ENCODE measurements at regions not wholly inside any gene's neighbourhood (a gene's known extent, or its start where the extent isn't known, plus 50 kb on each side); places are given as distances from the start of the nearest gene placed in this dataset.

DNA sequence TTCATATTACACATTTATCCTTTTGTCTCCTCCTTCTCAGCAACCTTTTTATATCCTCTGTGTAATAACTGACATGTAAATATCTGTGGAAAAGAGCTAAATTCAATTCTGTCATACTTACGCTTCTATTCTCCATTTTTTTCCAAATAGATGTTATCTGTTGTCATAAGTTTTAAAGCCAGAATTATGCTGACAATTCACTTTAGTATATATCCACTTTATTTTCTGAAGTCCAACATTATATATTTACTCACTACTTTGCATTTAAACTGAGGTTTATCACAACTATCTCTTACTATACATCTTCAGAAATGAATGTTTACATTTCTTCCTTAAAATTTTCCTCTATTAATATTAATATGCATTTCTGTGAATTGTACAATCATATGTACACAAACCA lies 247.9 kb upstream of the PCDH10 start:
- no peak for DNase-seq

DNA sequence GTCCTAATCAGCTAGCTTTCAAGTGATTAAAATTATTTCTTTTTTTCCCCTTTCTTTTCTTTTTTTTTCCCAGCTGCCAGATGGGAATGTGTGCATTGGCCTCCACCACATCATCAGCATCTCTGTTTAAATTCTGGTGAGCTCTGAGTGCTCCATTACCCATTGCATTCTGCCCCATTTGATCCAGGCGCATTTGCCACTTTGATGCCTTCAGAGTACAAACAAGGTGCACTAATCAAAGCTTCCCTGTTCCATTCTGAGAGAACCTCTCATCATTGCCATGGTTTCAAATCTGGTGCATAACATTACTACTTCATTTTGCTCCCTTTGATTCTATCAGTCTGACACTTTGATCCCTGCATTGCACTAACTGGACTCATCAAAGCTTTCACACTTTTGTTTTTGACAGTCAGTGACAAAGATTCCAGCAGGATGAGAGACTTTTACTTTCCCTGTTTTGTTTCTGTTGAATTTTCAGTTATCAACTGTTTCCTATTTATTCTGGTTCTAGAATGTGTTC lies 238.8 kb upstream of the PCDH10 start:
- DNase-seq, result no peak

- no peak for DNase-seq
Measured at GRCh38 chr4:132918096-132918495, 231.0 kb upstream of the PCDH10 start.

DNA sequence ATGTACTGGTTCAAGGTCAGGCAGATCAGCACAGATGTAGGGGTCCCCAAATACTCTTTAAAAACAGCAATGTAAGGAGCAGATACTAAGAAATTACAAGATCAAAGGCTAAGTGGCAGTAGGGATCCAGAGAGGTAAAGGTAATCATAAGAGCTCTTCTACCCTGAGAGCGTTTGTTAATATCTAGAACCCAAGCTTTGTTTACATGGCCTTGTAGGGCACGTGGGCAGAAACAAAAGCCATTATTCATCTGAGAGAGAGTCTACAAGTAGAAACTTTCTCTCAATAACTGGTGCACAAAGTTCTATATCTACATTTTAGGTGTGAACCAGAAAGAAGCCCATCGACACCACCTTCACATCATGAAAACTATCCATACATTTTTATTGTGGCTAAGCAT lies 225.6 kb upstream of the PCDH10 start:
- DNase-seq, result no peak

- no peak for DNase-seq
Measured at GRCh38 chr4:132934911-132935310, 214.2 kb upstream of the PCDH10 start.

GRCh38 chr4:132955146-132955545 lies 193.9 kb upstream of the PCDH10 start:
- DNase-seq, result no peak

GRCh38 chr4:132956962-132957361 lies 192.1 kb upstream of the PCDH10 start:
- DNase-seq, result no peak

DNA sequence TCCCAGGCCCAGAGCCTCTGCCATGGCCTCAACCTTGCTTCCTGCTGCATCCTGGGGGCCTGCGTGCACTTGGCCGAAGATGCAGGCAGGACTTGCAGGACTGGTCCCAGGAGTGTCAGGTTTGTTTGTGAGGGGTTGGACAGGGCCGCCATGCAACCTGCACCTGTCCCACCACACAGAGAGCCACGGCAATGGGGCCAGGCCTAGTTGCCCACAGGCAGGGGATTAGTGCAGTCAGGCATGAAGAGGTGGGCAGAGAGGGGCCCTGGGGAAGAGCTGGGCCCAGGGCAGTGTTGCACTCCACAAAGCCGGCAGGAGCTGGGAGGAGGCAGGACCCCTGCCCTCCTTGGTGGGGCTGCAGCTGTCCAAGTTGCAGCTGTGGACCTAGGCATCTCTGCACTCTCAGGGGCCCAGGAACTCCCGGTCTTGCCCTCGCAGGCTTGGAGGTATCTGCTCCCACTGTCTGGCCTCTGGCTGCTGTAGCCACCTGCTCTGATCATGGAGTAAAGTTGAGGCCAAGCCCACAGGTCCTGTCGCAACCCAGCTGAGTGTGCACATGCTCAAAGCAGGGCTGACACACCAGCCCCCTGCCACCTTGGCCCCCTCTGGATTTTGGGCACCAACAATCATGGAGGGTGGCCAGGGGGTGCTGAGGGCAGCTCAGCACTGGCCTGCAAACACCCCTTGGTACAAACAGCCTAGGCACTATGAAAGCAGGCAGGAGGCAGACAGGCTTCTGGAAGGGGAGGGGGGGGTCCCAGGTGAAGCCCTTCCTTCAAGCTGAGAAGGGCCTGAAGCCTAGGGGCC lies 190.4 kb upstream of the PCDH10 start:
- no peak for DNase-seq

DNA sequence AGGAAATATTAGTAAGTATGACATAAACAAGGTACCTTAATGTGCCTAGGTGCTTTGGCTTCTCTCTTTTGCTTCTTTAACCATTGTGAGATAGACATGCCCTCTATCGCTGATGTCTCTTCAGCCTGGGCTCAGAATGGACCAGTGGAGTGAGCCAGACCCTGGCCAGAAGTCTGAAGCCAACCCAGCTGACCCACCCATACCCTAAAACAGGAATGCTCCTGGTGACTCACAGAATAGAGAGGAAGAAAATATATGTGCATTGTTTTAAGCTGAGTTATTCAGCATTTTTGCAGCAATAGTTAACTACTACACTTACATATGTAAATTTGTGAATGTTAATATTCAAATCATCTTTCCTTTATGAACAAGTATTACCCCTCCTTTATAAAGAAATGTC lies 167.5 kb upstream of the PCDH10 start:
- no peak for DNase-seq

DNA sequence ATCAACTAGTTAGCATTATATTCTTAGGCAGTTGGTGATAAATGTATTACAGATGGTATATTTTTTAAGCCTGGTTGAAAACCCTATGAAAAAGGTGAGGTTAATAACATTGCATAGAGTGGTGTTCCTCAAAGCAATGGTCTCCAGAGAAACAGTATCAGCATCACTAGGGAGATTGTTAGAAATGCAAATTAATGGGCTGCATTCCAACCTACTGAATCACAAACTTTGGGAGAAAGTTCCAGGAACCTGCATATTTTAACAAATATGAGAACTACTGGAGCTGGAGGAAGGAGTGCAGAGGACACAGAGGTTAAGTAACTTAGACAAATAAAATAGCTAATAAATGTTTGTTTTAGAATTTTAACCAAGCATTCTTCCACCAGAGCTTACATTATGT lies 166.9 kb upstream of the PCDH10 start:
- no peak for DNase-seq

DNA sequence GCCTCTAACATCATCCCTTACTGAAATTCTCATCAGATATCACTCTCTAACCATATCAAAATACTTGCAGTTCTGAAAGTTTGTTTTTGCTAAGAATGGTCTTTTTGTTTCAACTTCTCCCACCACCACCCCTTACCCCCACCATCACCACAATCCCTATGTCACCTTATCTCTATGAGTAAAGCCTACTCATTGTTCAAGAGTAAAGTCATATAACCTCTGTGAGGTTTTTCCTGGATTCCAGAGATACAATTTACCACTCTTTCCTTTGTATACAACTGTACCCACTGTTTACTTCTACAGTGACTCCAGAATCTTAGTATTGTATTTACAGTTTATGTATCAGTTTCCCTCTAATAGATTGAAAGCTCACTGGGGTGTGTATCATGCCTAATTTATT lies 158.0 kb upstream of the PCDH10 start:
- no peak for DNase-seq

DNA sequence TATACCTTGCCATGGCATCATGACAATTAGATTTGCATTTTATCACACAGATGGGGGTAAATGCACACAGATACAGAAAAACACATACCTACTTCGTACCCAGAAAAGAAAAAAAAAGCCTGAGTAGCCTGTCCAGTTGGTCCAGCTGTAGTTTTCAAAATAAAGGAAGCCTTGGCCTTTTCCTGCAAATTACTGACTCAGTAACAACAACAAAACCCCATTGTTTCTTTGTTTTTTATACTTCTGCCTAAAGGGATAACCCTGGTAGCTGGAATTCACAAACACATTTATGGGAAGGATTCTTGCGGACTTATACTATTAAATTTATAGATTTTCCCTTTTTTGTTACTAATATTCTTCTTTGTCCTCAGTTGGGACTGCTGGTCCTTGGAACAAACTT lies 156.4 kb upstream of the PCDH10 start:
- no peak for DNase-seq

- no peak for DNase-seq
Measured at GRCh38 chr4:132998585-132999230, 150.4 kb upstream of the PCDH10 start.

DNA sequence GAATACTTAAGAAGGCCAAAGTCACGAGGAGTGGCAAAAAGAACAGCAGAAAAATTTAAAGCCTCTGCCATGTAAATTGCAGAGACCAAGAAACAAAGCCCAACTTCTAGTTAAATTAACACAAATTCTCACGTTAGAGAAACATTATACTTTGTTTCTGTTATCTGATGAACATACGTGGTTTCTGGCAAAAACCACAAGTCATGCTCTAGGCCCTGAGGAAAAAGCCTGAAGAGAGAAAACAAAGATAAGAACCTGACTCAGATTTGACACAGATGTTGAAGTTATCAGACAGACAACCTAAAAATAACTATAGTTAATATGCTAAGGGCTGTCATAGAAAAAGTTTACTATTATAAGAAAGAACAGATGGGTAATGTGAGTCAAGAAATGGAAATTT lies 149.1 kb upstream of the PCDH10 start:
- no peak for DNase-seq

GRCh38 chr4:133003169-133003568 lies 145.9 kb upstream of the PCDH10 start:
- no peak for DNase-seq

DNA sequence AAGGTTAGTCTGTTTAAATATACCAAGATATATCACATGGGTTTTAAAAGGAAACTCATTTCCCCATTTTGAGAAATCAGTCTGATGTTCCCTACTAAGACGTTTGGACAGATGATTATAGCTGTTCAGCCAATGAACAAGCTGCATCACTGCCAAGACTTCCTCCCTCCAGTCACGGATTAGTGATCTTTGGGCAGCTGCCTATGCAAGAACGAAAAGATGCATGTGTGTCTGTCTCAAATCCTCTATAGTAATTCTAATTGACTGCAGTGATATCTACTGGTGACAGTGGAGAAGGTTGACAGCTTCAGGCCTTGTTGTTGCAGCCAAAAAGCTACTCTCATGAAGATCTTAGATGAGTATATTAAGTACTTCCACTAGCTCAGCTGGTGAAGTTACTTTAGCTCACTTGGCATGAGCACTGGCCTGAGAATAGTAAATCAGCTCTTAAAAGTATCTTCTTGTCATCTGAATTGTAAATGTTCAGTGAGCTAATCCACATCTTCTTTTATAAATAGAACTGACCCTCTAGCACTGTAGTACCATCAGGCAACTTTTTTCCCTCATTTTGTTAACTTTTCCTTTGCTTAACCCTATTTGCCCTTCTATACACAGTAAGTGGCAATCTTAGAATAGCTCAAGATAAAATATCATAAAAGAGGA lies 134.5 kb upstream of the PCDH10 start:
- DNase-seq, result no peak

GRCh38 chr4:133045288-133045687 lies 103.8 kb upstream of the PCDH10 start:
- no peak for DNase-seq

GRCh38 chr4:133046156-133046555 lies 102.9 kb upstream of the PCDH10 start:
- no peak for DNase-seq

DNA sequence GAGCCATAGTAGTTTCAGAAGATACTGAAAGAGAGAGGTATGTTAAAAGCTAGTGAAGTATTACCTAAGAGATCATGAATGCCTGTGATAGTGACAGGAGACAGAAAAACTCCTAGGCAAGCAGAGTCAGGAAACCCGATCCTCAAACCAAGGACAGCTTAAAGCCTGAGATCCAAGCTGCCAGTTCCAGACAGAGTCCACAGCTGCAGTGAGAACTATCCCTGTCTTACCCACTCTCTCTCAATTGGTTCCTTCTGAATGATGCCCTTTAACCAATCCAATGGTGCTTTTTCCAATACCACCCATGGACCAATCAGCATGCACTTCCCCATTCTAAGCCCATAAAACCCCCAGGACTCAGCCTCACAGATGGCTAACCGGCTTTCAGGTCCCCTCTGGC lies 90.4 kb upstream of the PCDH10 start:
- no peak for DNase-seq

DNA sequence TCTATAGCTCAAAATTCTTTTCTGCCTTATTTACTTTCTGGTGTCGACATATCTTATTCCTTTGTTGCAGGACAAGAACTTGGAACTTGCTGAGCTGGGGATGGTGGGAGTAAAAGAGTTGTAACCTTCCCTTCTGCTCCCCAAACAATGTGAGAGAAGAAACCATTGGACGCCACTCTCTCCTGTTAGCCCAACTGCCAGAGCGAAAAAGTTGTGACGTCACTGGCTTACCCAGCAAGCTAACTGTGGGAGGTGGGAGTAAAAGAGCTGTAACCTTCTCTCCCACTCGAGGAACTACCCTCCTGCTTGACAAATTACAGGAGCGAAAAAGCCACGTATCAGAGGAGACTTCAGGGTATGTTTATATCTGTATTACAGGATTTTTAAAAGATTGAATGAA lies 90.0 kb upstream of the PCDH10 start:
- DNase-seq, result no peak

DNA sequence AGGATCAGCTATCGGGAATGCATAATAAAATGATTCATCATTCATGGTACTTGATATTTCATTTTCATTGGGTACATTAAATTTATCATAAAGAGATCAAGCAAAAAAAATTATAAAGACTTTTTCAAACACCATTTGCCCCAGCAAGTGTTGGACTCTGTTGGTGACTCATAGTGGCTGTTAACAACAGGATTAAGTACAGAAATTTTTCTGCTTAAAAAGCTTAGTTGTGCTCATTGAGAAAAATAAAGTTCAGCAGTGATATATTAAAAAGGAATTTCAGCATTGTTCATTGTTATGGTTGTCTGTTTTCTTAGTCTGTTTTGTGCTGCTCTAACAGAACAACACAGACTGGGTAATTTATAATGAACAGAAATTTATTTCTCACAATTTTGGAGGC lies 86.2 kb upstream of the PCDH10 start:
- no peak for DNase-seq

GRCh38 chr4:133068083-133068482 lies 81.0 kb upstream of the PCDH10 start:
- no peak for DNase-seq

DNA sequence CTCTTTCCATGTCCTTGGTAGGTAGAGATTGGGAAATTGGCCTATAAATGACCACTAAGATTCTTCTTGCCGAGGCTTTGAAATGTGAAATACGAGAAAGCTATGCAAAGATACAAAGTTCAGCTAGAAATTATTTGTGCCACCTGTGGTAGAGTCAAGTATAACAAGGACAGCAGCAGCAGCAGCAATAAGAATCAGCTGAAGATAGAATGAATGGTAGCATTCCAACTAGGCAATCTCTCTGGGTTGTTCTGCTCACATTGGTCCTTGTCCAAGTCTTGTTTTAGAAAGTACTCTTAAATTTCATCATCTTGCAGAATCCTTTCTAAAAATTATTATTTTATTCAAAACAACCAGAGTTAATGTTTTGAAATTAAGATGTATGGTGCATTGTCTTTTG lies 67.8 kb upstream of the PCDH10 start:
- no peak for DNase-seq

- no peak for DNase-seq
Measured at GRCh38 chr4:133084421-133084820, 64.7 kb upstream of the PCDH10 start.
